SU-DHL-6 (cell line): ENCODE measurements at regions not wholly inside any gene's neighbourhood (a gene's known extent, or its start where the extent isn't known, plus 50 kb on each side); places are given as distances from the start of the nearest gene placed in this dataset.
"Not testable (repeated sequence)": the region's sequence is repeated elsewhere in the genome, so short reads cannot be mapped to it uniquely, and the experiment has no call there.

ENCODE experiments used
- H2AFZ ChIP-seq: fragments of 200-600 bp; sonication (generic); 2 replicates; pipeline ENCODE4 v1.6.1; 2014; ENCODE audit warnings: low read depth, mild to moderate bottlenecking, moderate library complexity, mixed read lengths, antibody characterized with exemption, low read length; ENCODE audit not compliant: severe bottlenecking
- H3F3A ChIP-seq: fragments of 200-600 bp; shearing (Covaris generic); 2 replicates; pipeline ENCODE4 v1.6.0; 2016; ENCODE audit warnings: antibody characterized with exemption, mild to moderate bottlenecking; ENCODE audit not compliant: insufficient read depth
- H3K27ac ChIP-seq: fragments of 200-600 bp; sonication (generic); 2 replicates; pipeline ENCODE4 v1.5.1; 2016; ENCODE audit warnings: low read depth, mild to moderate bottlenecking, low read length, moderate library complexity, mixed read lengths
- H3K27me3 ChIP-seq: fragments of 200-600 bp; sonication (generic), shearing (Covaris generic); 2 replicates; pipeline ENCODE4 v1.6.0; 2014; ENCODE audit warnings: mild to moderate bottlenecking, low read length
- H3K36me3 ChIP-seq: fragments of 200-600 bp; sonication (generic); 2 replicates; pipeline ENCODE4 v1.6.1; 2014; ENCODE audit warnings: mild to moderate bottlenecking, low read length, mixed read lengths
- H3K4me2 ChIP-seq: fragments of 300-600, 200-600 bp; shearing (Covaris generic), sonication (generic); 2 replicates; pipeline ENCODE4 v1.6.0; 2014; ENCODE audit warnings: low read length, low read depth, mild to moderate bottlenecking; ENCODE audit not compliant: poor library complexity, severe bottlenecking
- H3K4me3 ChIP-seq: fragments of 200-600 bp; sonication (generic); 2 replicates; pipeline ENCODE4 v1.5.1; 2014; ENCODE audit warnings: antibody characterized with exemption, low read length, mild to moderate bottlenecking, mixed read lengths; ENCODE audit not compliant: insufficient read depth, poor library complexity, severe bottlenecking
- H3K79me2 ChIP-seq: fragments of 200-600 bp; sonication (generic); 2 replicates; pipeline ENCODE4 v1.6.1; 2014; ENCODE audit warnings: mild to moderate bottlenecking, low read length, moderate library complexity; ENCODE audit not compliant: insufficient read depth
- H3K9ac ChIP-seq: fragments of 200-600 bp; sonication (generic); 2 replicates; pipeline ENCODE4 v1.7.0; 2014; ENCODE audit warnings: mild to moderate bottlenecking, low read length
- H3K9me2 ChIP-seq: fragments of 200-600 bp; sonication (generic); replicated peaks from 2 replicates; pipeline ENCODE4 v1.6.1; 2014; ENCODE audit warnings: low read length; ENCODE audit not compliant: insufficient read depth
- H3K9me3 ChIP-seq: fragments of 200-600 bp; sonication (generic); 2 replicates; pipeline ENCODE4 v1.6.1; 2014; ENCODE audit warnings: low read length, mixed read lengths; ENCODE audit not compliant: insufficient read depth
- H4K20me1 ChIP-seq: fragments of 200-600 bp; sonication (generic); 2 replicates; pipeline ENCODE4 v1.6.1; 2014; ENCODE audit warnings: low read depth, mild to moderate bottlenecking, antibody characterized with exemption, low read length, moderate library complexity, mixed read lengths
- EZH2phosphoT487 ChIP-seq: fragments of 200-600 bp; sonication (generic), shearing (Covaris generic); conservative IDR thresholded peaks from 2 replicates; pipeline ENCODE4 v1.6.1; 2018; ENCODE audit warnings: mild to moderate bottlenecking, antibody characterized with exemption, low read length, moderate library complexity, mixed read lengths
- TF ChIP-seq, protein P1 (sequence below): fragments of 200-600 bp; sonication (generic); IDR thresholded peaks from one replicate; pipeline ENCODE4 v1.5.1; 2017; ENCODE audit warnings: antibody characterized with exemption, mild to moderate bottlenecking, low read length, moderate library complexity; ENCODE audit not compliant: insufficient read depth, poor library complexity, severe bottlenecking

DNA sequence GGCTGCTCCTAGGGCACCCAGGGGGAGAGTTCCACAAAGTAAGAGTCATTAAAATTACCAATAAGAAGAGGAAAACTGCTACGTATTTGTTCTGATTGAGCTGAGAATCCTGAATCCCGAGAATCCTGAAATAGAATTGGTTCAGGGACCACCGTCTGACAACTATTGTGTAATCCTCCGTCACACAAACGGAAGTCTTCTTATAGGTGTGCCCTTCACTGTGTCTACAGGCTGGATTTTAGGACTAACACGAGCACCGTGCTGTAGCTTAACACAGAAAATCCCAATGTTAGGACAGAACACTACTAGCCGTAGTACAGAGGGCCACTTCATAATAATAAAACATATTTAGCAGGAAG is 50.6 kb upstream of the RNF182 start:
- Histone ChIP-seq H4K20me1 (no peaks in the 10 kb centered on the region), H3F3A (no peaks in the 10 kb centered on the region), H3K36me3 (no peaks in the 10 kb centered on the region), H3K27me3 (no peaks in the 10 kb centered on the region), H3K9me2 (no peaks in the 10 kb centered on the region), H3K9me3 (no peaks in the 10 kb centered on the region), H2AFZ (peak overlapping the region; percentile 66), H3K4me2 (peak overlapping the region; percentile 45), H3K9ac (peak overlapping the region; percentile 10; the same call in 1 of the 2 replicates), H3K4me3 (peak overlapping the region; percentile 11), H3K79me2 (no peaks in the 10 kb centered on the region), H3K27ac (no peak overlapping the region)
- TF ChIP-seq, protein P1, sequence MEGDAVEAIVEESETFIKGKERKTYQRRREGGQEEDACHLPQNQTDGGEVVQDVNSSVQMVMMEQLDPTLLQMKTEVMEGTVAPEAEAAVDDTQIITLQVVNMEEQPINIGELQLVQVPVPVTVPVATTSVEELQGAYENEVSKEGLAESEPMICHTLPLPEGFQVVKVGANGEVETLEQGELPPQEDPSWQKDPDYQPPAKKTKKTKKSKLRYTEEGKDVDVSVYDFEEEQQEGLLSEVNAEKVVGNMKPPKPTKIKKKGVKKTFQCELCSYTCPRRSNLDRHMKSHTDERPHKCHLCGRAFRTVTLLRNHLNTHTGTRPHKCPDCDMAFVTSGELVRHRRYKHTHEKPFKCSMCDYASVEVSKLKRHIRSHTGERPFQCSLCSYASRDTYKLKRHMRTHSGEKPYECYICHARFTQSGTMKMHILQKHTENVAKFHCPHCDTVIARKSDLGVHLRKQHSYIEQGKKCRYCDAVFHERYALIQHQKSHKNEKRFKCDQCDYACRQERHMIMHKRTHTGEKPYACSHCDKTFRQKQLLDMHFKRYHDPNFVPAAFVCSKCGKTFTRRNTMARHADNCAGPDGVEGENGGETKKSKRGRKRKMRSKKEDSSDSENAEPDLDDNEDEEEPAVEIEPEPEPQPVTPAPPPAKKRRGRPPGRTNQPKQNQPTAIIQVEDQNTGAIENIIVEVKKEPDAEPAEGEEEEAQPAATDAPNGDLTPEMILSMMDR = no peak
- no peak for TF ChIP-seq EZH2phosphoT487

DNA sequence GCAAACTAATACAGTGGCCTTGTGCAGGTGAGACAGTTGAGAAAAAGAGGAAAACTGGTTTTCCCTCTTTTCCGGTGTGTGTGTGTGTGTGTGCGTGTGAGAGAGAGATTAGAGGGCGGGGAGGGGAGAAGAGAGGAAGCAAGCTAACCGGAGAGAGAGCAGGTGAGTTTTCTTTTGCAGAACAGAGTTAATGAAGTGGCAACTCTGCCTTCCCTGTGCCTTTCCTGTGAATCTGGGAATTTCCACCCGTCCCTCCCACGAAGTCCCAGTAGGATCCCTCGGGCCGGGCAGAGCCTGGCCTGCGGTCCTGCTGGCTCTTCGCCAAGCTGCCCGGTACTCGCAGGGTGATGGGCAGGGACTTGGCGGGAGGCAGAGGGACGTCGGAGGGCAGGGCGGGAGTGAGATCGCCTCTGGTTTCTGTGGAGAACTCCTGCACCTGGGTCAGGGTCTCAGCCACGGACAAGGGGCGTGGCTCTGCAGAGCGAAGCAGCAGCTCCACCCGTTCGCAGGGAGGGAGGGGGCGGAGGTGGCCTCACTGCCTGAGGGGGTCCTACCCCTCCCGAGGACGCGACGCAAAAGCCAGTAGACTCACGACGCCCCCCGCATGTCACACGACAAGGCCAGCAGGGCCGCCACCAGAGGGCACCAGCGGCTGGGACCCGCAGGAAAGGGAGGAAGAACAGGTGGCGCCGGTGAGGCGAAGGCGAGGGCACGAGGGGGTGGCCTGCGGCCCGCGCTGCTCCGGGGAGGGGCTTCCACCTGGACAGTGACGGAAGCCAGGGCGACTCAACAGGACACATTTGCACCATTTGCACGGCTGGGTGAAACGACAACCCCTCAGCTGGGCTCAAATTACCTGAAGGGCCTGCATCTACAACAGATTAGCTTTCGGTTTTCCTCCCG is 51.2 kb upstream of the RNF182 start:
- Histone ChIP-seq H3K36me3 (no peaks in the 10 kb centered on the region), H3K9ac (peak overlapping the region; percentile 10; the same call in 1 of the 2 replicates), H3K9me2 (no peaks in the 10 kb centered on the region), H3F3A (no peaks in the 10 kb centered on the region), H3K4me3 (peak overlapping the region; percentile 11), H3K9me3 (no peaks in the 10 kb centered on the region), H4K20me1 (no peaks in the 10 kb centered on the region), H3K27ac (no peak overlapping the region), H2AFZ (peak overlapping the region; percentile 66), H3K79me2 (no peaks in the 10 kb centered on the region), H3K4me2 (peak overlapping the region; percentile 45), H3K27me3 (no peaks in the 10 kb centered on the region)
- no peak for TF ChIP-seq EZH2phosphoT487
- TF ChIP-seq, protein P1 = peak; percentile 100

DNA sequence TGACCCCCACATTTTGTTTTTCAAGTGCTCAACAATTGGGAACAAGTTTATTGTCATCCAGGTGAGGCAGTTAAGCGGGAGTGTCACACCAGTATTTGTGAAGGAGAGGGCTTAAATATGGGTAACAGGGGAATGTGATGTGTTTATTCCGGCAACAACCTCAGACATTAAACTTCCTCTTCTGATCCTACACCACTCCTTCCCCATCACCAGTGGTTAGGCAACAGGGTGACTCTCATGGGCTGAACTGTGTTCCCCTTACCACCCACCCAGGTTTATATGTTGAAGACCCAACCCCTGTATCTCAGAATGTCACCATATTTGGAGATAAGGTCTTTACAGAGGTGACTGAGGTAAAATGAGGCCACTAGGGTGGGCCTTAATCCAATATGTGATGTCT is 52.1 kb upstream of the RNF182 start:
- Histone ChIP-seq H3K27ac (no peak overlapping the region), H3K4me3 (no peak overlapping the region), H3K36me3 (no peaks in the 10 kb centered on the region), H4K20me1 (no peaks in the 10 kb centered on the region), H3K9me3 (no peaks in the 10 kb centered on the region), H3K4me2 (no peak overlapping the region), H3K27me3 (no peaks in the 10 kb centered on the region), H2AFZ (no peak overlapping the region), H3K9ac (no peak overlapping the region), H3K79me2 (no peaks in the 10 kb centered on the region), H3F3A (no peaks in the 10 kb centered on the region), H3K9me2 (no peaks in the 10 kb centered on the region)
- TF ChIP-seq EZH2phosphoT487 = no peak
- TF ChIP-seq, protein P1 = no peak

DNA sequence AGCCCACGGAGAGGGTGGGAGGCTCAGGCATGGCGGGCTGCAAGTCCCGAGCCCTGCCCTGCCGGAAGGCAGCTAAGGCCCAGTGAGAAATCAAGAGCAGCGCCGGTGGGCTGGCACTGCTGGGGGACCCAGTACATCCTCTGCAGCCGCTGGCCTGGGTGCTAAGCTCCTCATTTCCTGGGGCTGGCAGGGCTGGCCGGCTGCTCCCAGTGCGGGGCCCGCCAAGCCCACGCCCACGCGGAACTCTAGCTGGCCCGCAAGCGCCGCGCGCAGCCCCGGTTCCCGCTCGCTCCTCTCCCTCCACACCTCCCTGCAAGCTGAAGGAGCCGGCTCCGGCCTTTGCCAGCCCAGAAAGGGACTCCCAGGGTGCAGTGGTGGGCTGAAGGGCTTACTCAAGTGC is 52.7 kb upstream of the RNF182 start:
- H3K9me2 ChIP-seq, H4K20me1 ChIP-seq, H3K27ac ChIP-seq, H3K27me3 ChIP-seq, H3F3A ChIP-seq, H3K9me3 ChIP-seq, H3K4me3 ChIP-seq, H3K36me3 ChIP-seq, H3K9ac ChIP-seq, H2AFZ ChIP-seq, H3K4me2 ChIP-seq, H3K79me2 ChIP-seq: not testable (repeated sequence)
